PC-9 (cell line): ENCODE measurements at regions not wholly inside any gene's neighbourhood (a gene's known extent, or its start where the extent isn't known, plus 50 kb on each side); places are given as distances from the start of the nearest gene placed in this dataset.

Experiments
- EZH2 ChIP-seq: fragments of 200-600 bp; sonication (generic); IDR thresholded peaks from 2 replicates; pipeline ENCODE4 v1.8.0; 2017; ENCODE audit warnings: antibody characterized with exemption, low read depth
- TF ChIP-seq, protein P1 (sequence below): fragments of 200-600 bp; sonication (generic); conservative IDR thresholded peaks from 2 replicates; pipeline ENCODE4 v1.6.1; 2017; ENCODE audit warnings: mixed run types, antibody characterized with exemption, mild to moderate bottlenecking, moderate library complexity

DNA sequence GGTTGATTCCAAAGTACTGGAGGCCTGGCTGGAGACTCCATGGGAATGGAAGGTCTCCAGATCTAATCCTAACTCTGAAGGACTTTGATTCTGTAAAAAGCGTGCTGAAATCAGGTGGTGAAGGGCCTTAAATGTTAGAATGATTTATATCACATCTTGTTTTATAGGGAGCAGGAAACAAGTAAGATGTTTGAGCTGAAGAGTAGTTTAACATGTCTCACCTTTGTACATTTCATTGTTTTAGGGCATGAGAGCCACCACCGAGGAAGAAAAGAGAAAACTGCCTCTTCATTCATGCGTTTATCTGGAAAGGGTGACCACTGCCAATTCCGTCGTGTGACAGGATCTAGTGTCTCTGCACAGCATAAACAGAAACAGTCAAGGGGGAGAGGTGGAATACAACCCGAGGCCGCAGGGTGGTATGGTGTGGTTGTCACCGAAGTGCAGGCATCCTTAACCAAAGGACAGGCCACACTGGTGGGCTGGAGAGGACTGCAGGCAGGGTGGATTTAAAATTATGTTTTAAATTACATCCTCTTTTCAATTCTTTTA lies 445.3 kb downstream of the SLC4A3 start:
- no peak for TF ChIP-seq EZH2
- TF ChIP-seq, protein P1, sequence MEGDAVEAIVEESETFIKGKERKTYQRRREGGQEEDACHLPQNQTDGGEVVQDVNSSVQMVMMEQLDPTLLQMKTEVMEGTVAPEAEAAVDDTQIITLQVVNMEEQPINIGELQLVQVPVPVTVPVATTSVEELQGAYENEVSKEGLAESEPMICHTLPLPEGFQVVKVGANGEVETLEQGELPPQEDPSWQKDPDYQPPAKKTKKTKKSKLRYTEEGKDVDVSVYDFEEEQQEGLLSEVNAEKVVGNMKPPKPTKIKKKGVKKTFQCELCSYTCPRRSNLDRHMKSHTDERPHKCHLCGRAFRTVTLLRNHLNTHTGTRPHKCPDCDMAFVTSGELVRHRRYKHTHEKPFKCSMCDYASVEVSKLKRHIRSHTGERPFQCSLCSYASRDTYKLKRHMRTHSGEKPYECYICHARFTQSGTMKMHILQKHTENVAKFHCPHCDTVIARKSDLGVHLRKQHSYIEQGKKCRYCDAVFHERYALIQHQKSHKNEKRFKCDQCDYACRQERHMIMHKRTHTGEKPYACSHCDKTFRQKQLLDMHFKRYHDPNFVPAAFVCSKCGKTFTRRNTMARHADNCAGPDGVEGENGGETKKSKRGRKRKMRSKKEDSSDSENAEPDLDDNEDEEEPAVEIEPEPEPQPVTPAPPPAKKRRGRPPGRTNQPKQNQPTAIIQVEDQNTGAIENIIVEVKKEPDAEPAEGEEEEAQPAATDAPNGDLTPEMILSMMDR = no peak
